ENCODE measurements at regions not wholly inside any gene's neighbourhood (a gene's known extent, or its start where the extent isn't known, plus 50 kb on each side); places are given as distances from the start of the nearest gene placed in this dataset.

DNA sequence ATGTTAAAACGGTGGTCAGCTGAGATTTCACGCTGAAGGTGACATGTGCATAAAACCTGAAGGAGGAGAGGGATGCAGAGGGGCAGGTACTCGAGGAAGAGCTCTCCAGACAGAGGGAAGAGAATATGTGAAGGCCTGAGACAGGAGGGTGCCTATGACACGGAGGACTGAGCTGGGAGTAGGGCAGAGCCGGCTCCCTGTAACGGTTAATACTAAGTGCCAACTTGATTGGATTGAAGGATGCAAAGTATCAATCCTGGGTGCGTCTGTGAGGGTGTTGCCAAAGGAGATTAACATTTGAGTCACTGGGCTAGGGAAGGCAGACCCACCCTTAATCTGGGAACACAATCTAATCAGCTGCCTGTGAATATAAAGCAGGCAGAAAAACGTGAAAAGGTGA lies 136.2 kb upstream of the SYT6 start:
- no peak for TF ChIP-seq EZH2phosphoT487 (conservative IDR thresholded peaks at IDR 0.05; ENCODE audit: low read length)
- TF ChIP-seq, protein P1, sequence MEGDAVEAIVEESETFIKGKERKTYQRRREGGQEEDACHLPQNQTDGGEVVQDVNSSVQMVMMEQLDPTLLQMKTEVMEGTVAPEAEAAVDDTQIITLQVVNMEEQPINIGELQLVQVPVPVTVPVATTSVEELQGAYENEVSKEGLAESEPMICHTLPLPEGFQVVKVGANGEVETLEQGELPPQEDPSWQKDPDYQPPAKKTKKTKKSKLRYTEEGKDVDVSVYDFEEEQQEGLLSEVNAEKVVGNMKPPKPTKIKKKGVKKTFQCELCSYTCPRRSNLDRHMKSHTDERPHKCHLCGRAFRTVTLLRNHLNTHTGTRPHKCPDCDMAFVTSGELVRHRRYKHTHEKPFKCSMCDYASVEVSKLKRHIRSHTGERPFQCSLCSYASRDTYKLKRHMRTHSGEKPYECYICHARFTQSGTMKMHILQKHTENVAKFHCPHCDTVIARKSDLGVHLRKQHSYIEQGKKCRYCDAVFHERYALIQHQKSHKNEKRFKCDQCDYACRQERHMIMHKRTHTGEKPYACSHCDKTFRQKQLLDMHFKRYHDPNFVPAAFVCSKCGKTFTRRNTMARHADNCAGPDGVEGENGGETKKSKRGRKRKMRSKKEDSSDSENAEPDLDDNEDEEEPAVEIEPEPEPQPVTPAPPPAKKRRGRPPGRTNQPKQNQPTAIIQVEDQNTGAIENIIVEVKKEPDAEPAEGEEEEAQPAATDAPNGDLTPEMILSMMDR (IDR thresholded peaks at IDR 0.05; ENCODE audit: insufficient read depth, low read length, poor library complexity, severe bottlenecking): no peak

Measured in SU-DHL-6 (cell line).